ENCODE measurements at regions not wholly inside any gene's neighbourhood (a gene's known extent, or its start where the extent isn't known, plus 50 kb on each side); places are given as distances from the start of the nearest gene placed in this dataset.

DNA sequence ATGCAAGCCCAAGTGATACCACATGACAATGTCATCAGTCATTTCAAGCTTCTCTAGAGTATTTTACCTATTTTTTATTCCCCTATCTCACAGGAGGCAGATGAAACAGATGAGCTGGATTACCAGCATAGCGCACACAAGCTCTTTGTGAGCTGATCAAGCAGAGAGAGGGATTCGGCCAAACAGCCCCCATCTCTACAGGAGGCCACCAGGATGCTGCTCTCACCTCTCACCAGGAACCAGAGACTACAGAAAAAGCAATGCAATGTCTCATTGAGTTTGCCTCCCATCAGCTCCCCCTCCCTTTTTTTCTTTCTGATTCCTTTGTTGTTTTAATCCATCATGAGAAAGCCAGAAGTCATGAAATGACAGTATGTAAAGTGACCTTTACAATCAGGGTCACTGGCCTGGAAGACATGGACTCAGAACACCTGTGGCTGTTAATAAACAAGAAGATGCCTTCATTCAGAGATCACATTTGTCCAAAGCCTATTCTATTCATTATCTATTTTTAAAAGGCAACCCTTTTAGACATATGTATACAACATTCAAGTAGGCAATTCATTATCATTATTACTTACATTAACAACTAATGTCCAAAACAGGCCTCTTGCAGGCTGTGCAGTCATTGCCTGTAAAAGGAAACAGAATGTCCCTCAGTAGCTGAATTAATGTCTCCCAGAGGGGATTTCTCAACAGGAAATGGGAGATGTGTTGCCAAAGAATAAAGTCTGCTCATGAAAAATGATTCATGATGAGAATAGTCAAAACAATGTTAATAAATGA is 656.6 kb downstream of the TBC1D4 start:
- CTCF ChIA-PET: no interaction called here
- intact Hi-C loops (cut with micrococcal nuclease; ENCODE audit: unreplicated experiment): no loop called here
- no peak for ATAC-seq
- BruUV-seq (replicated peaks): no TSS peak
- POLR2A ChIA-PET: no interaction called here
- no peak for DNase-seq (ENCODE audit: low read depth, low spot score)
- Histone ChIP-seq H2AFZ (ENCODE audit: control insufficient read depth, low read depth, low read length) (no peak overlapping the region), H3K4me2 (ENCODE audit: control insufficient read depth, insufficient read depth) (no peak overlapping the region), H3K4me1 (ENCODE audit: control insufficient read depth, insufficient read depth, low read length) (no peaks in the 10 kb centered on the region), H3K9ac (ENCODE audit: control insufficient read depth, insufficient read depth, low read length) (no peak overlapping the region), H3K36me3 (ENCODE audit: control insufficient read depth in 2 of 2, insufficient read depth in 2 of 2, low read length in 1 of 2) (no peaks in the 10 kb centered on the region), H3K79me2 (ENCODE audit: control insufficient read depth, insufficient read depth, low read length) (no peaks in the 10 kb centered on the region), H3K9me3 (replicated peaks; ENCODE audit: control insufficient read depth, insufficient read depth, low read length) (no peaks in the 10 kb centered on the region), H4K20me1 (ENCODE audit: control insufficient read depth, insufficient read depth) (no peaks in the 10 kb centered on the region), H3K27me3 (replicated peaks in 1 of 2; ENCODE audit: control insufficient read depth in 2 of 2, insufficient read depth in 2 of 2, low read length in 1 of 2) (no peaks in the 10 kb centered on the region), H3K4me3 (no peak overlapping the region), H3K27ac (ENCODE audit: control insufficient read depth, insufficient read depth) (no peak overlapping the region)
- SMC1A ChIA-PET (ENCODE audit: uncharacterized antibody, unreplicated experiment): interaction anchor here (1.5 kb wide), 1 partner anchor 30 kb away, joined by 4 read pairs; no protein-coding TSS in a partner anchor
- no peak for TF ChIP-seq ZNF217 (IDR thresholded peaks at IDR 0.05)
- TF ChIP-seq NFYB (IDR thresholded peaks at IDR 0.05; ENCODE audit: insufficient read depth, low read depth, low read length): no peak
- no peak for TF ChIP-seq KLF5 (IDR thresholded peaks at IDR 0.05; ENCODE audit: partially characterized antibody)
- TF ChIP-seq BCL11A (IDR thresholded peaks at IDR 0.05; ENCODE audit: low read depth, low read length): no peak
- no peak for TF ChIP-seq EP300 (IDR thresholded peaks at IDR 0.05; ENCODE audit: borderline replicate concordance in 1 of 2, control insufficient read depth in 1 of 2, low read depth in 2 of 2, low read length in 2 of 2)
- TF ChIP-seq RBBP5 (conservative IDR thresholded peaks at IDR 0.05): no peak
- no peak for TF ChIP-seq YY1 (IDR thresholded peaks at IDR 0.05; ENCODE audit: low read depth, low read length)
- TF ChIP-seq, protein P1, sequence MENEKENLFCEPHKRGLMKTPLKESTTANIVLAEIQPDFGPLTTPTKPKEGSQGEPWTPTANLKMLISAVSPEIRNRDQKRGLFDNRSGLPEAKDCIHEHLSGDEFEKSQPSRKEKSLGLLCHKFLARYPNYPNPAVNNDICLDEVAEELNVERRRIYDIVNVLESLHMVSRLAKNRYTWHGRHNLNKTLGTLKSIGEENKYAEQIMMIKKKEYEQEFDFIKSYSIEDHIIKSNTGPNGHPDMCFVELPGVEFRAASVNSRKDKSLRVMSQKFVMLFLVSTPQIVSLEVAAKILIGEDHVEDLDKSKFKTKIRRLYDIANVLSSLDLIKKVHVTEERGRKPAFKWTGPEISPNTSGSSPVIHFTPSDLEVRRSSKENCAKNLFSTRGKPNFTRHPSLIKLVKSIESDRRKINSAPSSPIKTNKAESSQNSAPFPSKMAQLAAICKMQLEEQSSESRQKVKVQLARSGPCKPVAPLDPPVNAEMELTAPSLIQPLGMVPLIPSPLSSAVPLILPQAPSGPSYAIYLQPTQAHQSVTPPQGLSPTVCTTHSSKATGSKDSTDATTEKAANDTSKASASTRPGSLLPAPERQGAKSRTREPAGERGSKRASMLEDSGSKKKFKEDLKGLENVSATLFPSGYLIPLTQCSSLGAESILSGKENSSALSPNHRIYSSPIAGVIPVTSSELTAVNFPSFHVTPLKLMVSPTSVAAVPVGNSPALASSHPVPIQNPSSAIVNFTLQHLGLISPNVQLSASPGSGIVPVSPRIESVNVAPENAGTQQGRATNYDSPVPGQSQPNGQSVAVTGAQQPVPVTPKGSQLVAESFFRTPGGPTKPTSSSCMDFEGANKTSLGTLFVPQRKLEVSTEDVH (IDR thresholded peaks at IDR 0.05; ENCODE audit: low read depth, partially characterized antibody): no peak
- TF ChIP-seq, protein P2, sequence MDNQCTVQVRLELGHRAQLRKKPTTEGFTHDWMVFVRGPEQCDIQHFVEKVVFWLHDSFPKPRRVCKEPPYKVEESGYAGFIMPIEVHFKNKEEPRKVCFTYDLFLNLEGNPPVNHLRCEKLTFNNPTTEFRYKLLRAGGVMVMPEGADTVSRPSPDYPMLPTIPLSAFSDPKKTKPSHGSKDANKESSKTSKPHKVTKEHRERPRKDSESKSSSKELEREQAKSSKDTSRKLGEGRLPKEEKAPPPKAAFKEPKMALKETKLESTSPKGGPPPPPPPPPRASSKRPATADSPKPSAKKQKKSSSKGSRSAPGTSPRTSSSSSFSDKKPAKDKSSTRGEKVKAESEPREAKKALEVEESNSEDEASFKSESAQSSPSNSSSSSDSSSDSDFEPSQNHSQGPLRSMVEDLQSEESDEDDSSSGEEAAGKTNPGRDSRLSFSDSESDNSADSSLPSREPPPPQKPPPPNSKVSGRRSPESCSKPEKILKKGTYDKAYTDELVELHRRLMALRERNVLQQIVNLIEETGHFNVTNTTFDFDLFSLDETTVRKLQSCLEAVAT (IDR thresholded peaks at IDR 0.05): no peak
- TF ChIP-seq TARDBP (IDR thresholded peaks at IDR 0.05; ENCODE audit: borderline replicate concordance): no peak
- RAD21 ChIA-PET (ENCODE audit: unreplicated experiment): no interaction called here
- WGBS (ENCODE audit: insufficient coverage, insufficient replicate concordance, low lambda C conversion rate, missing lambda C conversion rate): 19% methylated on average over 2 of the region's 2 CpGs
- in situ Hi-C loops (cut with MboI): no loop called here
- no peak for FAIRE-seq
